Natural killer cell (primary cell): ENCODE measurements at regions not wholly inside any gene's neighbourhood (a gene's known extent, or its start where the extent isn't known, plus 50 kb on each side); places are given as distances from the start of the nearest gene placed in this dataset.

Experiments
- ATAC-seq, 3 donors: fragments of 150-1000 bp in 2 of 3; fragments of 200-7000 bp in 1 of 3; cut with Tn5 transposase; 1 replicate in 1 of 3; 2 replicates in 2 of 3; pipeline ENCODE4 v1.10.0; 2021; ENCODE audit warnings: mild to moderate bottlenecking in 2 of 3, moderate library complexity in 2 of 3
- DNase-seq, 2 donors: peaks; one replicate each; pipeline versions ENCODE4 v3.0.0 to v3.0.0-alpha.2; 2013 to 2021; ENCODE audit warnings: mixed read lengths in 1 of 2
- H3K27ac ChIP-seq: one replicate; pipeline ENCODE4 v1.5.1; 2013; ENCODE audit warnings: mild to moderate bottlenecking, low read length
- H3K27me3 ChIP-seq: one replicate; pipeline ENCODE4 v1.6.1; 2013; ENCODE audit warnings: low read length; ENCODE audit not compliant: control insufficient read depth, insufficient read depth
- H3K36me3 ChIP-seq: one replicate; pipeline ENCODE4 v1.6.1; 2013; ENCODE audit warnings: low read length; ENCODE audit not compliant: control insufficient read depth, insufficient read depth
- H3K4me1 ChIP-seq: one replicate; pipeline ENCODE4 v1.6.1; 2013; ENCODE audit warnings: low read length; ENCODE audit not compliant: control insufficient read depth, insufficient read depth
- H3K4me3 ChIP-seq: one replicate; pipeline ENCODE4 v1.5.1; 2013; ENCODE audit warnings: low read length
- H3K9me3 ChIP-seq: one replicate; pipeline ENCODE4 v1.6.1; 2013; ENCODE audit warnings: low read length; ENCODE audit not compliant: control insufficient read depth, insufficient read depth
- H3K27ac Mint-ChIP-seq, 2 donors: one replicate each; pipeline ENCODE4 v1.8.0; 2022; ENCODE audit warnings: mild to moderate bottlenecking in 2 of 2, mixed read lengths in 2 of 2, moderate library complexity in 1 of 2
- H3K27me3 Mint-ChIP-seq, 2 donors: one replicate each; pipeline ENCODE4 v1.8.0; 2022; ENCODE audit warnings: low read depth in 2 of 2, mixed read lengths in 2 of 2
- H3K36me3 Mint-ChIP-seq: one replicate; pipeline ENCODE4 v1.8.0; 2022; ENCODE audit warnings: mixed read lengths
- H3K4me1 Mint-ChIP-seq, 2 donors: one replicate each; pipeline ENCODE4 v1.8.0; 2022; ENCODE audit warnings: mixed read lengths in 2 of 2
- H3K4me3 Mint-ChIP-seq: one replicate; pipeline ENCODE4 v1.8.0; 2022; ENCODE audit warnings: mild to moderate bottlenecking, moderate library complexity, mixed read lengths
- H3K9me3 Mint-ChIP-seq, 2 donors: one replicate each; pipeline ENCODE4 v1.8.0; 2022; ENCODE audit warnings: mixed read lengths in 2 of 2
- WGBS: methylation state at CpG from one replicate; pipeline ENCODE4 v1.1.7; 2013; ENCODE audit warnings: missing lambda C conversion rate; ENCODE audit not compliant: insufficient coverage; 5-methylcytosine and 5-hydroxymethylcytosine counted together
- intact Hi-C: fragments of 100-400 bp; cut with micrococcal nuclease; formaldehyde crosslinking; loops from one replicate; pipeline ENCODE4 v1.14.2; 2022
- TF ChIP-seq, protein P1 (sequence below): fragments of 200-600 bp; IDR thresholded peaks from one replicate; pipeline ENCODE4 v1.8.0; 2022; ENCODE audit warnings: antibody characterized with exemption

DNA sequence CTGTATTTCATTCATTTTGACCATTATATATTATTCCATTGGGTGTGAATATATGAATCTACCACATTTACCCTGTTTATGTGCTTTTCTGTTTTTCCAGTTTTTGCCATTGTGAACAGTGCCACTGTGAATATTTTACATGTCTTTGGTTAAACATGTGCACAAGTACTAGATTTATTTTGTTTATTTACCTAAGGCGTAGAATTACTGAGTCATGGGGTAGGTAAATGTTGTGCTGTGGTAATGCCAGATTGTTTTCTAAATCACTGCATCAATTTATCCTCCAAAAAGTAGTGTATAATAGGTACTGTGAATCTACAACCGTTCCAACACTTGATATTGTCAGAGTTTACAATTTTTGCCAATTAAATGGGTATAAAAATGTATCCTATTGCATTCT lies 362.1 kb upstream of the AGTR1 start:
- H3K36me3 Mint-ChIP-seq = no peaks in the 10 kb centered on the region
- WGBS = 80% methylated on average over 1 of the region's 2 CpGs
- Histone ChIP-seq H3K4me1 (no peaks in the 10 kb centered on the region), H3K27ac (no peak overlapping the region), H3K9me3 (no peaks in the 10 kb centered on the region), H3K36me3 (no peaks in the 10 kb centered on the region), H3K27me3 (no peaks in the 10 kb centered on the region), H3K4me3 (no peak overlapping the region)
- H3K4me1 Mint-ChIP-seq = no peaks in the 10 kb centered on the region
- no peaks in the 10 kb centered on the region for H3K27me3 Mint-ChIP-seq
- TF ChIP-seq, protein P1, sequence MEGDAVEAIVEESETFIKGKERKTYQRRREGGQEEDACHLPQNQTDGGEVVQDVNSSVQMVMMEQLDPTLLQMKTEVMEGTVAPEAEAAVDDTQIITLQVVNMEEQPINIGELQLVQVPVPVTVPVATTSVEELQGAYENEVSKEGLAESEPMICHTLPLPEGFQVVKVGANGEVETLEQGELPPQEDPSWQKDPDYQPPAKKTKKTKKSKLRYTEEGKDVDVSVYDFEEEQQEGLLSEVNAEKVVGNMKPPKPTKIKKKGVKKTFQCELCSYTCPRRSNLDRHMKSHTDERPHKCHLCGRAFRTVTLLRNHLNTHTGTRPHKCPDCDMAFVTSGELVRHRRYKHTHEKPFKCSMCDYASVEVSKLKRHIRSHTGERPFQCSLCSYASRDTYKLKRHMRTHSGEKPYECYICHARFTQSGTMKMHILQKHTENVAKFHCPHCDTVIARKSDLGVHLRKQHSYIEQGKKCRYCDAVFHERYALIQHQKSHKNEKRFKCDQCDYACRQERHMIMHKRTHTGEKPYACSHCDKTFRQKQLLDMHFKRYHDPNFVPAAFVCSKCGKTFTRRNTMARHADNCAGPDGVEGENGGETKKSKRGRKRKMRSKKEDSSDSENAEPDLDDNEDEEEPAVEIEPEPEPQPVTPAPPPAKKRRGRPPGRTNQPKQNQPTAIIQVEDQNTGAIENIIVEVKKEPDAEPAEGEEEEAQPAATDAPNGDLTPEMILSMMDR = no peak
- intact Hi-C loops = no loop called here
- H3K9me3 Mint-ChIP-seq = peaks cover 12 to 17% of the 10 kb centered on the region in 2 donors
- ATAC-seq (no peak), DNase-seq (no peak)
- no peak overlapping the region for H3K4me3 Mint-ChIP-seq
- no peak overlapping the region for H3K27ac Mint-ChIP-seq

DNA sequence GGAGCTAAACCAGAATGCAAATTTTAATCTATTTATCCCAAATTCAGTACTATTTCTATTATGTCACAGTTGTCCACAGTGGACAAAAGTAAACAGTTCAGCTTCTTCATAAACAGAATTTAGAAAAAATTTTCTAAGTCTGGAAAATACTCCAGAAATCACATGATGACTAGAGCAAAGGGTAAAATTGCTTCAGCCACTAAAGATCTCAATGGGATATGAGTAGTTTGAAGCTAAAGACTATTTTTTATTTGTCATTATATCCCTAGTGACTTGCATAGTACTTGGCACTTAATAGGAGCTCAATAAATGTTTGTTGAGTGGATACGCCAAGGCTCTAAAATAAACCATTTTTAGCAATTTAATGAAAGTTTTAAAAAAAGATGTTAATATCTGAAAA lies 354.3 kb upstream of the AGTR1 start:
- Mint-ChIP-seq H3K36me3 (peaks cover 17% of the 10 kb centered on the region), H3K27me3 (no peaks in the 10 kb centered on the region), H3K9me3 (peaks cover 15 to 16% of the 10 kb centered on the region in 2 donors), H3K4me3 (no peak overlapping the region), H3K27ac (no peak overlapping the region), H3K4me1 (no peaks in the 10 kb centered on the region)
- intact Hi-C loops = no loop called here
- DNase-seq (no peak), ATAC-seq (no peak)
- Histone ChIP-seq H3K4me3 (no peak overlapping the region), H3K9me3 (no peaks in the 10 kb centered on the region), H3K4me1 (no peaks in the 10 kb centered on the region), H3K27ac (no peak overlapping the region), H3K27me3 (no peaks in the 10 kb centered on the region), H3K36me3 (no peaks in the 10 kb centered on the region)
- TF ChIP-seq, protein P1 = no peak
- WGBS = no CpG with 5 or more reads among the region's 1 CpG

DNA sequence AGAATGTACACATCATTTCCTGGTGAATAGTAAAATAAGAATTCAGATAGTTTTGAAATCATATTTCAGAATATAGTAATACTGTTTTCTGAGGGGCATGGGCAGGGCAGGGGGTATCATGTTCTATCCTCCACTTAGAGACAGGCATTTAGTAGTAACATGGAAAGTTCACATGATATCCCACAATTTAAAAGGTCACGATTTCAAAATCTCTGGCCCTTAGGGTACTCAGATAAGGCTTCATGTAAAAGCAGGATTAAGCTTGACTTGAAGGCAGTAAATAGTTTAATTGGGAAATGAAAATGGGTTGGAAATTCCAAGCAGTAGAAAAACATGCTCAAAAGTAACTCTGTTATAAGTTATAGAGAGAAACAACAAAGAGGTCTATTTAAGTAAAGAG lies 353.2 kb upstream of the AGTR1 start:
- Mint-ChIP-seq H3K27me3 (no peaks in the 10 kb centered on the region), H3K9me3 (peaks cover 13 to 15% of the 10 kb centered on the region in 2 donors), H3K27ac (no peak overlapping the region), H3K4me3 (no peak overlapping the region), H3K4me1 (no peaks in the 10 kb centered on the region), H3K36me3 (peaks cover 17% of the 10 kb centered on the region)
- no peak for ATAC-seq
- 91% methylated on average over 1 of the region's 1 CpG for WGBS
- no peaks in the 10 kb centered on the region for H3K4me1 ChIP-seq
- H3K4me3 ChIP-seq = no peak overlapping the region
- TF ChIP-seq, protein P1 = no peak
- H3K27ac ChIP-seq = no peak overlapping the region
- intact Hi-C loops = no loop called here
- H3K9me3 ChIP-seq = no peaks in the 10 kb centered on the region
- DNase-seq = no peak
- no peaks in the 10 kb centered on the region for H3K27me3 ChIP-seq
- H3K36me3 ChIP-seq = no peaks in the 10 kb centered on the region

DNA sequence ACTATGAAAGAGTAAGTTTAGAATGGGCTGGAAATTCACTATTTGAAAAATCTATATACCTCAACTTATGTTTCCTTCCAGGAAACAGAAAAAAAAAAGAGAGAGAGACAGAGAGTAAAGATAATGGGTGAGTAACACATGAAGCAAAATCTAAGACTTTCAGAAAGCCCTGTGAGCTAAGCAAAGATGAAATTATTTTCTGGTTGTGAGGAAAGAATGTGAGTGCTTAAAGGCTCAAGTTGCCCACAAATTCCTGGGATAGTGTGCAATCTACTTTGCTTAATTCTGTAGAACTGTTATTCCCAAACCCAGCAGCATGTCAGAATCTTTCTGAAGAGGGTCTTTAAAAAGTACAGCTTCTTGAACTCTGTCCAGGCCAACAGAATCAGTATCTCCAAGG lies 337.7 kb upstream of the AGTR1 start:
- no peak overlapping the region for H3K4me3 ChIP-seq
- no peaks in the 10 kb centered on the region for H3K27me3 ChIP-seq
- no peaks in the 10 kb centered on the region for H3K27me3 Mint-ChIP-seq
- H3K9me3 Mint-ChIP-seq = peaks cover 14 to 15% of the 10 kb centered on the region in 2 donors
- intact Hi-C loops = no loop called here
- no peaks in the 10 kb centered on the region for H3K36me3 Mint-ChIP-seq
- DNase-seq = no peak
- no peak overlapping the region for H3K27ac Mint-ChIP-seq
- no peak overlapping the region for H3K27ac ChIP-seq
- peaks cover 3% of the 10 kb centered on the region for H3K9me3 ChIP-seq
- no peak overlapping the region for H3K4me3 Mint-ChIP-seq
- H3K4me1 Mint-ChIP-seq = no peaks in the 10 kb centered on the region
- ATAC-seq = no peak
- H3K36me3 ChIP-seq = no peaks in the 10 kb centered on the region
- TF ChIP-seq, protein P1 = no peak
- no peaks in the 10 kb centered on the region for H3K4me1 ChIP-seq
